ENCODE measurements at regions not wholly inside any gene's neighbourhood (a gene's known extent, or its start where the extent isn't known, plus 50 kb on each side); places are given as distances from the start of the nearest gene placed in this dataset.

GRCh38 chr11:36974771-36975170, 376.7 kb upstream of the RAG2 start:
- TF ChIP-seq CTCF (IDR thresholded peaks at IDR 0.05; ENCODE audit: insufficient read depth, low read length, severe bottlenecking) = no peak
- no peaks in the 10 kb centered on the region for H3K27me3 ChIP-seq (ENCODE audit: control insufficient read depth, insufficient read depth, low read length)
- DNase-seq (ENCODE audit: low read depth) (no peak), FAIRE-seq (no peak)
- H3K36me3 ChIP-seq (ENCODE audit: control insufficient read depth, insufficient read depth, low read length) = no peaks in the 10 kb centered on the region
- H3K4me3 ChIP-seq (ENCODE audit: low read depth, low read length) = no peak overlapping the region

GRCh38 chr11:36953976-36954375, 355.9 kb upstream of the RAG2 start:
- FAIRE-seq (no peak), DNase-seq (ENCODE audit: low read depth) (peak; percentile 2)
- Histone ChIP-seq H3K4me3 (ENCODE audit: low read depth, low read length) (no peak overlapping the region), H3K27me3 (ENCODE audit: control insufficient read depth, insufficient read depth, low read length) (no peaks in the 10 kb centered on the region), H3K36me3 (ENCODE audit: control insufficient read depth, insufficient read depth, low read length) (no peaks in the 10 kb centered on the region)
- TF ChIP-seq CTCF (IDR thresholded peaks at IDR 0.05; ENCODE audit: insufficient read depth, low read length, severe bottlenecking) = no peak

DNA sequence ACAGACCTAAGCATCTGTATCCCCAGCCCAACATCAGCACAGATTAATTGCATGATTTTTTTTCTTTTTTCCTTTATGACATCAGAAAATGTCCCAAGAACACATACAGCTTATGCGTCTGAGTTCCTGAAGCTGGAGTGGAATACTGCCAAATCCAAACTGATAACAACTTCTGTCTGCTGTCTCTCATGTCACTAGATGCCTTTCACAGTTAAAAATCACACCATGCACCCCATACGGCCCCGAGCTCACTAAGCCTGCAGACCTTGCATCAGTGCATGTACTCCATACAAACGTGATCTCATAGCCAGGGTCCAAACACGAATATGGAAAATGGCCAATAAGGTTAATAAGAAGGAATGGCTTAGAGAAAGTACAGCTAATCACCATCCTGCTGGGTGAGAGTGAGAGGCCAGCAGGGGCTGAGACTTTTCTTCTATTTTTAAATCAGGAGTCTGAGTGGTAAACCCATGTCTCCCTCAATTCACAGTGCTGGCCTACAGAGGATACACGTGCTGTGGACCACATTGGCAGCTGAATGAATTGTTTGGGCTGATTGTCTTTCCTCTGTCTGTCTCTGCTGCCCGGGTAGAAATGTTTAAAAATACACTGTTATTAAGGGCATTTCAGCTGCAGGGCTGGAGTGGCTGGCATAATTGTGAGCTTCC, 350.6 kb upstream of the RAG2 start:
- Histone ChIP-seq H3K27me3 (ENCODE audit: control insufficient read depth, insufficient read depth, low read length) (no peaks in the 10 kb centered on the region), H3K4me3 (ENCODE audit: low read depth, low read length) (no peak overlapping the region), H3K36me3 (ENCODE audit: control insufficient read depth, insufficient read depth, low read length) (no peaks in the 10 kb centered on the region)
- DNase-seq (ENCODE audit: low read depth) = no peak
- TF ChIP-seq CTCF (IDR thresholded peaks at IDR 0.05; ENCODE audit: insufficient read depth, low read length, severe bottlenecking) = no peak
- no peak for FAIRE-seq

GRCh38 chr11:36945384-36945783, 347.3 kb upstream of the RAG2 start:
- no peaks in the 10 kb centered on the region for H3K36me3 ChIP-seq (ENCODE audit: control insufficient read depth, insufficient read depth, low read length)
- H3K27me3 ChIP-seq (ENCODE audit: control insufficient read depth, insufficient read depth, low read length) = no peaks in the 10 kb centered on the region
- no peak overlapping the region for H3K4me3 ChIP-seq (ENCODE audit: low read depth, low read length)
- FAIRE-seq (no peak), DNase-seq (ENCODE audit: low read depth) (peak; percentile 1)
- peak; percentile 21 for TF ChIP-seq CTCF (IDR thresholded peaks at IDR 0.05; ENCODE audit: insufficient read depth, low read length, severe bottlenecking)

GRCh38 chr11:36933481-36933880, 335.4 kb upstream of the RAG2 start:
- FAIRE-seq = no peak
- no peak for TF ChIP-seq CTCF (IDR thresholded peaks at IDR 0.05; ENCODE audit: insufficient read depth, low read length, severe bottlenecking)
- no peak overlapping the region for H3K4me3 ChIP-seq (ENCODE audit: low read depth, low read length)
- H3K36me3 ChIP-seq (ENCODE audit: control insufficient read depth, insufficient read depth, low read length) = no peaks in the 10 kb centered on the region
- no peak for DNase-seq (ENCODE audit: low read depth)
- no peaks in the 10 kb centered on the region for H3K27me3 ChIP-seq (ENCODE audit: control insufficient read depth, insufficient read depth, low read length)

GRCh38 chr11:36931139-36931538, 333.1 kb upstream of the RAG2 start:
- FAIRE-seq (no peak), DNase-seq (ENCODE audit: low read depth) (no peak)
- TF ChIP-seq CTCF (IDR thresholded peaks at IDR 0.05; ENCODE audit: insufficient read depth, low read length, severe bottlenecking) = no peak
- Histone ChIP-seq H3K27me3 (ENCODE audit: control insufficient read depth, insufficient read depth, low read length) (no peaks in the 10 kb centered on the region), H3K4me3 (ENCODE audit: low read depth, low read length) (no peak overlapping the region), H3K36me3 (ENCODE audit: control insufficient read depth, insufficient read depth, low read length) (no peaks in the 10 kb centered on the region)

Data from bronchial epithelial cell (primary cell).